GM12872 (cell line): ENCODE measurements at regions not wholly inside any gene's neighbourhood (a gene's known extent, or its start where the extent isn't known, plus 50 kb on each side); places are given as distances from the start of the nearest gene placed in this dataset.

Experiments used
- TF ChIP-seq, protein P1 (sequence below): IDR thresholded peaks from 3 replicates; pipeline ENCODE4 v1.5.1; 2011; ENCODE audit warnings: low read depth, mild to moderate bottlenecking, low read length, moderate library complexity; ENCODE audit not compliant: insufficient read depth

DNA sequence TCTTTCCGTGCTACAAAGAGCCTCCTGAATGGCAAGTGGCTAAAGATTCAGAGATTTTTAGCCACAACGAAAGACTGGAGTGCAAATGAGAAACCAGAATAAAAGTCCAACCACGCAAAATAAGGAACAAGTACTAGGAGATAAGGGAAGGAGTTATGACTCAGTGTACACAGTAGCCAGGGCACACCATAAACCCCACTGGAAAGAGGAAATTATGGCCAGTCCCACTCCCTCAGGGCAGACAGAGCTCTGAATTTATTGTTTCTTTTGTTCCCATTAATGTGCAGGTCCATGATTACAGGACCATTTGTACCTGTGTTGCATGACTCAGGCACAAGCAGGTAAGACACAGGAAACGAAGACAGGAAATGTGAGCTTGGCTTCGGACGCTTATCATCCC lies 150.3 kb upstream of the PREP start:
- TF ChIP-seq, protein P1, sequence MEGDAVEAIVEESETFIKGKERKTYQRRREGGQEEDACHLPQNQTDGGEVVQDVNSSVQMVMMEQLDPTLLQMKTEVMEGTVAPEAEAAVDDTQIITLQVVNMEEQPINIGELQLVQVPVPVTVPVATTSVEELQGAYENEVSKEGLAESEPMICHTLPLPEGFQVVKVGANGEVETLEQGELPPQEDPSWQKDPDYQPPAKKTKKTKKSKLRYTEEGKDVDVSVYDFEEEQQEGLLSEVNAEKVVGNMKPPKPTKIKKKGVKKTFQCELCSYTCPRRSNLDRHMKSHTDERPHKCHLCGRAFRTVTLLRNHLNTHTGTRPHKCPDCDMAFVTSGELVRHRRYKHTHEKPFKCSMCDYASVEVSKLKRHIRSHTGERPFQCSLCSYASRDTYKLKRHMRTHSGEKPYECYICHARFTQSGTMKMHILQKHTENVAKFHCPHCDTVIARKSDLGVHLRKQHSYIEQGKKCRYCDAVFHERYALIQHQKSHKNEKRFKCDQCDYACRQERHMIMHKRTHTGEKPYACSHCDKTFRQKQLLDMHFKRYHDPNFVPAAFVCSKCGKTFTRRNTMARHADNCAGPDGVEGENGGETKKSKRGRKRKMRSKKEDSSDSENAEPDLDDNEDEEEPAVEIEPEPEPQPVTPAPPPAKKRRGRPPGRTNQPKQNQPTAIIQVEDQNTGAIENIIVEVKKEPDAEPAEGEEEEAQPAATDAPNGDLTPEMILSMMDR: no peak

DNA sequence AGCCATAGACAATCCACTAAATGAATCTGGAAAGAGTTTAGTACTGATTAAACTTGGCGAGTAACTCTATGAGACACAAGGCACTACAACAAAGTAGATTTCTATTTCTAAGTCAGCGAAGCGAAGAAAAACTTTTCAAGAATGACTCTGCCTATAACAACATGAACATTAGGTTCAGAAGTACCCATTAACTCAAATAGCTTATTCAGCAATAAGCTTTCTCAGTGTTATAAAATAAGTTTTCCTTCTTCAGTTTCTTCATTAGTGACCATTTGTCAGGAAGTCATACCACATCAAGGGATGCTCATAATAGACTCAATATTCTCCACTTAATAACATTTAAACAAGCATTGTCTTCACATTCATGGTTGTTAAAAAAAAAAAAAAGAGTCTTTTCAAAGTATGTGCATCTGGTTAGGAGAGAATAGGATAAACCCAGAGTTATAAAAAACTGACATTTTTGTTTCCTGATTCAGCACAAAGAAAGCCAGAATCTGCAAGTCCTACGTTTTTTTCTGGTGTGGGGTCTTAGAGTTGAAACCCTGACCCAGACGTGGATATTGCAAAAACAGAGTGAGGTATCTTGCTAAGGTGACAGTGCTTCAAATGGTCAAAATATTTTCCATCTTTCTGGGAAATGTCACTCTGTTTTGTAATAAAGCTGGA lies 148.2 kb upstream of the PREP start:
- TF ChIP-seq, protein P1: no peak

DNA sequence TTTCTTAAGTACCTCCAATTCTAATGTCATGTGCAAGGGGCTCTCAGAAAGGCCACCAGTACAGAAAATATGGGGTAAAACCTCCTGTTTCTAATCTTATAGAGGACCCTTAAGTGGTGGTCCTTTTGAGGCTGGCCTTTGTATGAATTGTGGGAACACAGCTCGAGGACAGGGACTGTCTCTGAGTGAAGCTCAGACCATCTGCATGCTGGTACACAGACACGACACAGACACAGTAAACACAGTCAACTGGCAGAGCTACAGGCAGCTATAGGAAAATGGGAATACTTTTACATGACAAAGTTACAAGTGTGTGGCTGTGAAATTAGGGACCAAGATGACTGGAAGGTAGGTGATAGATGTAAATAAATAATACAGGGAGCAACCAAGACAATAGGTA lies 143.9 kb upstream of the PREP start:
- TF ChIP-seq, protein P1: no peak

DNA sequence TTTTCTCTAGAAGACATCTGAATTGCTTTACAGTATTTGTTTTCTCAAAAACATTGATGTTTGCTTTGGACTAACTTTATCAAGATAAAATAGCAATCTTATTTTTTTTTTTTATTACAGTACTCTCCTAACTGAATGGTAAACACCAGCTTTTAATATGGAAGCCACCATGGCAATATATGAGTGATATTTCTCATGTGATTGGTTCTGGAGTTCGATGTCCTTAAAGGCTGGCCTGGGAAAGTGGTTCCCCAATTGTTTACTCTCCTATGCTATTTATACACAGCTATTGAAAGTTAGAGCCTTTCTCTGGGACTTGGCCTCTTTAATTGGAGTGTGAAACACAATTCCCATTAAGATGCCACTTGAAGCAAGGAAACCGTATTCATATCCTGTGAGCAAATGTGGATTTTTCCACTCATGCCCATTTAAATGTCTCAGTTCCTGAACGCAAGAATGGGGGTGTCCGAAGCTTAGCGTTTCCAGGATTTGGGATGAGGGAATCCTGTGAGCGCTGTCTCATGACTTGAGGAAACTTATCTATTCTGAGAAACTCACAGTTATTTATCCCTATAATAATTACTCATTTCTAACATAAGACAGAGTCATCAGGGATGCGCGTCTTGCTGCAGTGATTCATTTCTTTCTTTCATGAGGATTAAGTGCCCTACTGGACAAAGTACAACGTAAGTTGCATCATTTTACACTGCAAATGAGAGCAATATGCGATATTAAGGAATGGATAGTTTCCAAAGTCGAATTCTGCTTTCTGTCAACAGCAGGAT lies 143.3 kb upstream of the PREP start:
- TF ChIP-seq, protein P1: no peak

DNA sequence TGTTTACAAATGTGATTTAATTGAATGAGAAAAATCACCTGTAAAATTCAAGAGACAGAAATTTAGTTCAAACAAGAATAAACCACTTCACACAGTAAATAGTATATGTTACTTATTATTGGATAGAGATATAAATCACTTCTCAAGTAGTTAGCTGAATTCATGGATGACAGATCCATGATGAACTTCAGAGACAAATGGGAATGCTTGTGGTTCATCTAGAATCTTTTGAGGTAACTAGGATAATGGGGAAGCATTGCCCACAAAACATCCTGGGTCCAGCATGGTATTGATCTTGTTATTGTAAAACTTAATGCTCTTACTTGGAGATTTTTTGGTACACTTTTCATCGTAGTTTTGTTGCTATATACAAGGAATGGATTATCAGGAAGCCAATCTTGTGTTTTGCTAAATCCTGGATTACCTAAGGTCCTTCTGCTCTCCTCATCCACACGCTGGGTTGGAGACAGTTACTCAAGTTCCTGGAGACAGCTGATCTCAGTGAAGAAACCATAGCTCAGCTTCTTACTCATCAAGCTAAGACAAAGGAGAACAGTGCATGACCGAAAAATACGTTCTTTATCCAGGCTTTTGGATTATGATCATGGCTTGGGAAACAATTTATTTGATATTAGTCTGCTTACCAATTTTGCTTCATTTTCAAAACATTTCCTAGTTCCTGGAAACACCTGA lies 142.5 kb upstream of the PREP start:
- TF ChIP-seq, protein P1: no peak

DNA sequence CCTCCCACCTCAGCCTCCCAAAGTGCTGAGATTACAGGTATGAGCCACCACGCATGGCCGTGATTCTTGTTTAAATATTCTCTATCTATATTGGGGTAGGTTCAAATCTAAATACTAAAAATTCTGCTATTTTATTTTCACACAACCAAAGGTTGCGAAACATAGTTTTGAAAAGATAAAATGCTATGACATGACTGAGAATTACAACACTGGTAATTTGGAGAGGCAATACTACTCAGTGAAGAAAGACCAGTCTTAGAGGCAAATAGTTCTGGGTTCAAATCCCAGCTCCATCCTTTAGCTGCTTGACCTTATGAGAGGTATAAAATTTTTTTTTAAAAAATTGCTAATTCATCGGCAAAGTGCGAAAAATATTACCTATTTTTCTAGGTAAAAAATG lies 137.0 kb upstream of the PREP start:
- TF ChIP-seq, protein P1: no peak

DNA sequence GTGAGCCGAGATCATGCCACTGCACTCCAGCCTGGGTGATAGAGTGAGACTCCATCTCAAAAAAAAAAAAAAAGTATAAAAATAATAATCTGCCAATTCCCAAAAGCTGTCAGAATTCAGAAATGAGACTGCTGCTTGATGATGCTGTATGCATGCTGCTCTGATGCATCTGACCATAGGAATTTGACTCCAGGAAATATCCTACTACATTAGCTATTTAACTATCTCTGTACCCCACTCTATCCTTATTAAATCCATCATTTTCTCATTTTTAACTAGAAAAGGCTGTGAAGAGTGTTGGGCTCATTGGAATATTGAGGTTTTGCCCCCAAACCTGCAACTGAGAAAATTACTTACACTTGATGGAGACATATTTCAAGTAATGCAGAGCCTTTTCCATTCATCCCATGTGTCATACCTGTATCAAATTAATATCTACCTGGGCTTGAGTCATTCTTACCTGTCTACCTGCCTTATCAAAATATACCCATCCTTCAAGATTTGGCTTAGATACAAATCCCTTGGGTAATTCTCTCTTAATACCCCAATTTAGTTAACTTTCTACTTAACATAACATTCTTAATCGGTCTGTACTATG lies 135.2 kb upstream of the PREP start:
- TF ChIP-seq, protein P1: no peak
